ENCODE measurements at regions not wholly inside any gene's neighbourhood (a gene's known extent, or its start where the extent isn't known, plus 50 kb on each side); places are given as distances from the start of the nearest gene placed in this dataset.

- Mint-ChIP-seq H3K36me3 (ENCODE audit: low read depth) (no peaks in the 10 kb centered on the region), H3K27me3 (ENCODE audit: insufficient read depth) (no peaks in the 10 kb centered on the region; the same call in none of the 2 replicates), H3K27ac (peak overlapping the region; percentile 94), H3K9me3 (no peaks in the 10 kb centered on the region), H3K4me1 (ENCODE audit: low read depth) (peaks cover 58% of the 10 kb centered on the region), H3K4me3 (no peak overlapping the region)
- TF ChIP-seq CTCF (IDR thresholded peaks at IDR 0.05): no peak
- DNase-seq: no peak
Observed at GRCh38 chr12:89950421-89950820, 241.8 kb upstream of the ATP2B1 start.

GRCh38 chr12:89949457-89950195 lies 241.0 kb upstream of the ATP2B1 start:
- peak; percentile 33 for TF ChIP-seq CTCF (IDR thresholded peaks at IDR 0.05)
- Mint-ChIP-seq H3K27me3 (ENCODE audit: insufficient read depth) (no peaks in the 10 kb centered on the region; the same call in none of the 2 replicates), H3K4me1 (ENCODE audit: low read depth) (peaks cover 63% of the 10 kb centered on the region), H3K9me3 (no peaks in the 10 kb centered on the region), H3K36me3 (ENCODE audit: low read depth) (no peaks in the 10 kb centered on the region), H3K4me3 (peak overlapping the region; percentile 70), H3K27ac (peak overlapping the region; percentile 94)
- peak; percentile 84 for DNase-seq

GRCh38 chr12:89948271-89949175 lies 239.9 kb upstream of the ATP2B1 start:
- H3K27ac Mint-ChIP-seq: peak overlapping the region; percentile 94
- H3K36me3 Mint-ChIP-seq (ENCODE audit: low read depth): no peaks in the 10 kb centered on the region
- no peaks in the 10 kb centered on the region; the same call in none of the 2 replicates for H3K27me3 Mint-ChIP-seq (ENCODE audit: insufficient read depth)
- no peaks in the 10 kb centered on the region for H3K9me3 Mint-ChIP-seq
- no peak for TF ChIP-seq CTCF (IDR thresholded peaks at IDR 0.05)
- no peak for DNase-seq
- H3K4me3 Mint-ChIP-seq: peak overlapping the region; percentile 82
- peaks cover 74% of the 10 kb centered on the region for H3K4me1 Mint-ChIP-seq (ENCODE audit: low read depth)

- no peaks in the 10 kb centered on the region for H3K9me3 Mint-ChIP-seq
- H3K4me3 Mint-ChIP-seq: peak overlapping the region; percentile 82
- TF ChIP-seq CTCF (IDR thresholded peaks at IDR 0.05): no peak
- no peaks in the 10 kb centered on the region for H3K36me3 Mint-ChIP-seq (ENCODE audit: low read depth)
- peaks cover 83% of the 10 kb centered on the region for H3K4me1 Mint-ChIP-seq (ENCODE audit: low read depth)
- peak; percentile 91 for DNase-seq
- peak overlapping the region; percentile 94 for H3K27ac Mint-ChIP-seq
- H3K27me3 Mint-ChIP-seq (ENCODE audit: insufficient read depth): no peaks in the 10 kb centered on the region; the same call in none of the 2 replicates
Observed at GRCh38 chr12:89947437-89948270, 239.0 kb upstream of the ATP2B1 start.

- Mint-ChIP-seq H3K27ac (peak overlapping the region; percentile 94), H3K27me3 (ENCODE audit: insufficient read depth) (no peaks in the 10 kb centered on the region; the same call in none of the 2 replicates), H3K9me3 (no peaks in the 10 kb centered on the region), H3K4me1 (ENCODE audit: low read depth) (peaks cover 83% of the 10 kb centered on the region), H3K4me3 (peak overlapping the region; percentile 82), H3K36me3 (ENCODE audit: low read depth) (no peaks in the 10 kb centered on the region)
- no peak for TF ChIP-seq CTCF (IDR thresholded peaks at IDR 0.05)
- no peak for DNase-seq
Observed at GRCh38 chr12:89946518-89947135, 238.0 kb upstream of the ATP2B1 start.
